GM21619 (cell line): ENCODE measurements at regions not wholly inside any gene's neighbourhood (a gene's known extent, or its start where the extent isn't known, plus 50 kb on each side); places are given as distances from the start of the nearest gene placed in this dataset.
A peak's percentile ranks its signal among the peaks of the same experiment; 100 is the strongest.

Experiments
- ATAC-seq: cut with Tn5 transposase; IDR thresholded peaks from one replicate; pipeline ENCODE4 v1.9.1; 2021; ENCODE audit not compliant: unreplicated experiment

GRCh38 chr11:104451197-104451893, 287.4 kb upstream of the PDGFD start:
- no peak for ATAC-seq

GRCh38 chr11:104443387-104443786, 279.4 kb upstream of the PDGFD start:
- no peak for ATAC-seq

GRCh38 chr11:104442321-104442720, 278.4 kb upstream of the PDGFD start:
- no peak for ATAC-seq

GRCh38 chr11:104435494-104435893, 271.5 kb upstream of the PDGFD start:
- ATAC-seq = no peak

DNA sequence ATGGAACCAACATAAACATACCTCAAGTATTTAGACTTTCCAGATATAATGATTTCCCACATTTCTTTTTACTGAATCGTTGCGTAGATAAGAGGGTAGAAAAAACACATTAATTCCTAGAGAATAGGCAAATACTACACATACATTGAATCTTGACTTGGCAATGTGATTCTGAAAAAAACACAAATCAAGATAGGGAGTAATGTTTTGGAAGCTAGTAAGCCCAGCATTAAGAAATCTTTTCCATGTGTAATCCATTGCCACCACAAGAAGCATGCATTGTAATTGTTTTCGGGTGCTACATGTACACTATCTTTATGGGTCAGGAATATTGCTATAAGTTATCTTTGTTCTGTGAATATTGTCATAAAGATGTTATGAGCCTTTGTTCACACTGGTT, 269.8 kb upstream of the PDGFD start:
- no peak for ATAC-seq

DNA sequence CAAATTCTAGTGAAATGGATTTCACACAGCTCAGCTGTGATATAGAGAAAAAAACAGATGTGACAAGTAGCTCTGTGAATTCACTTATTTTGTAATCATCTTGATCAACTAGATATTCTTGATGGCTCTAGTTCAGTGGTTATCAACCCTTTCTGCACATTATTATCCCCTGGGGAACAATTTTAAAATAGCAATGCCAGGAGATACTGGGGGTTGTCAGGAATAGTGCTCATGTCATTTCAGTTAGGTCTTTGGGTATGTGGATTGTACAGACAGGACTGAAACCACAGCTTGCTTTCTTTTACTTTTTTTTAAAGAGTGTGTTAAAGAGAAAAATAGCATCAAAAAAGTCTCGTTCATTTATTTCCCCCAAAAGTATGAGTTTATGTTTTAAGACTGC, 269.0 kb upstream of the PDGFD start:
- no peak for ATAC-seq

GRCh38 chr11:104432526-104432925, 268.6 kb upstream of the PDGFD start:
- no peak for ATAC-seq

DNA sequence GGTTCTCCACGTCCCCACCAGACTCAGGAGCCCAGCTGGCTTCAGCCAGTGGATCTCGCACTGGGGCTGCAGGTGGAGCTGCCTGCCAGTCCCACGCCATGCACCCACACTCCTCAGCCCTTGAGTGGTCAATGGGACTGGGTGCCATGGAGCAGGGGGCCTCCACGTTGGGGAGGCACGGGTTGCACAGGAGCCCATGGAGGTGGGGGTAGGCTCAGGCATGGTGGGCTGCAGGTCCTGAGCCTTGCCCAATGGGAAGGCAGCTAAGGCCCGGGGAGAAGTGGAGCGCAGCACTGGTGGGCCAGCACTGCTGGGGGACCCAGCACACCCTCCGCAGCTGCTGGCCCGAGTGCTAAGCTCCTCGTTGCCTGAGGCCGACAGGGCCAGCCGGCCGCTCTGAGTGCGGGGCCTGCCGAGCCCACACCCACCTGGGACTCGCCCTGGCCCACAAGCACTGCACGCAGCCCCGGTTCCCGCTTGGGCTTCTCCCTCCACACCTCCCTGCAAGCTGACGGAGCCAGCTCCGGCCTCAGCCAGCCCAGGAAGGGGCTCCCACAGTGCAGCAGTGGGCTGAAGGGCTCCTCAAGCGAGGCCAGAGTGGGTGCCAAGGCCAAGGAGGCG, 258.5 kb upstream of the PDGFD start:
- ATAC-seq = no peak

DNA sequence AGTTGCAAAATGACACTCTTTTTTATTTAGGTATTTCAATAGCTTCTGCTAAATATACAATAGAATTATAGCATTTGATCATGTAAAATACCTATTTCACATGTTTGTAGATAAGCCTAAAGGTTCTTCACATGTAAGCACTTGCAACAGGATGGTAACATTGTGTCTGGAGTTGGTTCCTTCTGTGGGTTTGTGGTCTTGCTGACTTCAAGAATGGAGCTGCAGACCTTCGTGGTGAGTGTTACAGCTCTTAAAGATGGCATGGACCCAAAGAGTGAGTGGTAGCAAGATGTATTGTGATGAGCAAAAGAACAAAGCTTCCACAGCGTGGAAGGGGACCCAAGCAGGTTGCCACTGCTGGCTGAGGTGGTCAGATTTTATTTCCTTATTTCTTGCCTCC, 246.4 kb upstream of the PDGFD start:
- no peak for ATAC-seq

DNA sequence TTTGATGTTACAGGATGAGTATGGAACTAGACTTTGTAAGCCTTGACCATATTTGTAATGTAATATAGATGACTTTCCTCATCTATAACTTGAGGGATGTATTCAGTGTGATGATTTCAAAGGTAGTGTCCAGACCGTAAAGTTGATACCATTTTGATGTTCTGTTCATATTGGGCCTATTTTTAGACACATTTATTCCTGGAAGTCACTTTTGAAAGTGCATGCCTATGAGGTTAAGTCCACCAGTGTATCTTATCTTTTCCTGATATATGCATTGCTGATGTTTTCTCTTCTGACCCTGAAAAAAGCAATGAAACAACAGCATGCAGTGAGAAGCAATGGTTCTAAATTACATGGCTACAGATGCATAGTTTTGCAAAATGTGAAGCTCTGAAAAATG, 244.7 kb upstream of the PDGFD start:
- no peak for ATAC-seq

DNA sequence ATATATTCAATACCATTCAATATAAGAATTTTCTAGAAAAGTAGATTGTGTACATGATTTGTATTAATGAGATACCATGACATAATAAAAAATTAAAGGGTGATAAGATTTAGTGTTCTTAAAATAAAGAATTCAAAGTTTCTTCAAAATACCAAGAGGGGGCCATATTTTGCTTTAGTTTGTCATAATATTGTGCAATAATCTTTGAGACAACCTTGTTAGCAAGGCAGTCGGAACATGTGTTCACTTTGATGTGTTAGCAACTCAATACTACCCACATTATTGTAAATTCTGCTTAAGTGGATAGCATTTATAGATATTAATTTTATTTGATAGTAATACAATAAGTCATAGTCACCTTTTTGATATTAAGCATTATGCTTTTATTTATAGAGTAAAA, 241.3 kb upstream of the PDGFD start:
- ATAC-seq = no peak

GRCh38 chr11:104404231-104405175, 240.6 kb upstream of the PDGFD start:
- no peak for ATAC-seq

DNA sequence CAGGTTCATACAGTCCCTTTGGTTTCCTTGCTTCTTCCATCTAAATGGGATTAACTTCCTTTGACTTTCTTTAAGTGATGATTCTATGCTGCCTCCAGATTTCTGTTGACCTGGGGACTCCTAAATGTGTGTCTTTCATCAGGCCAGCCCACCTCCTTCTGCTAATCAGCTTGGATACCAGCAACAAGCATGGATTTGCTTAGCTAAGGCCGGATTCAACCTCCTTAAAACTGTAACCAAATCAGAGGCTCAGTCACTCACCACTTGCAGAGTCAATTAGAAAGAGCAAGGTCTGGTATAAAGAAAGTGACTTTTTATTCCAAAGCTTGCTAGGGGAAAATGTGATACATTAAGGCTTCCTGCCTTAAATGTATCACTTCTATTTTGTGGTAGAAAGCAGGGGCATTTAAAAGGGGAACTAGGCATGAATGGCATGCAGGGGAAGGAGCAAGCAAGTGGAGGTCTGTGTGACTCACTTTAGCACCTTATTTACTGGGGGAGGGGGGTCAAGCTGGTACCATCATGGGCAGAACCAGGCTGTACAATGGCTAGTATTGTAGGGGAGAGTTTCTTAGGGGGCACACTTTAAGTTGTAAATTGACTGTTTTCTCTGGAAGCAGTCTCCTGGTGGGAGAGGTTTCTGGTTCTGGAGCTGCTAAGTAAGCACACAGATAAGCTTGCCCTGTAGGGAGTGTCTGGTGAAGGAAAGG, 239.0 kb upstream of the PDGFD start:
- no peak for ATAC-seq

GRCh38 chr11:104394508-104394907, 230.6 kb upstream of the PDGFD start:
- no peak for ATAC-seq

GRCh38 chr11:104390651-104391050, 226.7 kb upstream of the PDGFD start:
- no peak for ATAC-seq

- ATAC-seq = no peak
Observed at GRCh38 chr11:104385884-104386283, 221.9 kb upstream of the PDGFD start.

DNA sequence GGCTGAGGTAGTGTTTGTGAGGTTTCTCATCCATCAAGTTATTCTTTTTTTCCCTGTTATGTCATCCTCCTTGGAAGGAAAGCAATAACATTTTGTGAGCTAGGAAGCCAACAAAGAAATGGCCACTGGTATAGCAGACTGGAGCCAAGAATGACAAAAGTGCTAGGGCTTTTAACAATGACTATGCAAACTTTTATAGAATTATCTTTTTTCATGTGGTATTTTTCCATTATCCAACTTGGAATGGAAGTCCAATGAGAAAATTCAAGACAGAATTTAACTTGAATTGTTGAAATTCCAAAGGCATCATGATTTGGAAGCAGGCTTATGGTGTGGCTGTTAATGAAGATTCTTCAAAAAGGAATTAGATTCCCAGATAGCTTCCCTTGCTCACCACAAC, 216.4 kb upstream of the PDGFD start:
- ATAC-seq = no peak

GRCh38 chr11:104372111-104372510, 208.2 kb upstream of the PDGFD start:
- no peak for ATAC-seq

- ATAC-seq = peak; percentile 55
Observed at GRCh38 chr11:104370478-104370877, 206.5 kb upstream of the PDGFD start.

DNA sequence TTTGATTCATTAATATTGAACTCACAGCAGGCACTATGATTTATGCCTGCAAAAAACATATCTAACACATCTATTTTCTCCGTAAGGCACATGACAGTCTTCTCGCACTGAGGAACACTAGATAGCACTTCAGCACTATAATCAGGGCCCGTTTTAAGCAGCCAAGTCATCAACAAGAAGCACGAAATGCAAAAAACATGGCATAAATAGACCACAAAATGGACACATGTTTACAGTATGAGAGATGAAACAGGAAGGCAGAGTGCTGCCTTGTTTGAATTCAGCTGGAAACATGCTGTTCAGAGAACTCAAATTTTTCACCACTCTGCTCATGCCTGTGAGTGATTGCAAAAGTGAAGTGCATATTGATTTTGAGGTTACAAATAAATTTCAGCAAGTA, 205.8 kb upstream of the PDGFD start:
- no peak for ATAC-seq

GRCh38 chr11:104366321-104366734, 202.4 kb upstream of the PDGFD start:
- no peak for ATAC-seq
